GM12892 (cell line): ENCODE measurements at regions not wholly inside any gene's neighbourhood (a gene's known extent, or its start where the extent isn't known, plus 50 kb on each side); places are given as distances from the start of the nearest gene placed in this dataset.
"Not testable (repeated sequence)": the region's sequence is repeated elsewhere in the genome, so short reads cannot be mapped to it uniquely, and the experiment has no call there.

Source experiments
- DNase-seq: peaks from one replicate; pipeline ENCODE4 v3.0.0; 2011; ENCODE audit not compliant: insufficient read length
- FAIRE-seq: peaks from 2 replicates; lab custom pipeline; 2011; peaks lifted over from hg19 to GRCh38; lab: Jason Lieb, UNC
- POLR2A ChIP-seq: IDR thresholded peaks from 2 replicates; pipeline ENCODE4 v1.6.1; 2011; ENCODE audit warnings: low read depth, low read length, control low read depth
- POLR2AphosphoS5 ChIP-seq: IDR thresholded peaks from 2 replicates; pipeline ENCODE4 v1.6.1; 2011; ENCODE audit warnings: low read depth, low read length, control low read depth
- TAF1 ChIP-seq: IDR thresholded peaks from 2 replicates; pipeline ENCODE4 v1.6.1; 2011; ENCODE audit warnings: low read depth, mild to moderate bottlenecking, control low read depth, low read length, borderline replicate concordance

- no peak for DNase-seq
- no peak for FAIRE-seq
- TF ChIP-seq TAF1 = no peak
- no peak for TF ChIP-seq POLR2AphosphoS5
- no peak for TF ChIP-seq POLR2A
Observed at GRCh38 chr7:47188136-47188535, 393.8 kb downstream of the TNS3 start.

GRCh38 chr7:47186316-47186715 is 395.6 kb downstream of the TNS3 start:
- no peak for TF ChIP-seq POLR2A
- no peak for TF ChIP-seq TAF1
- no peak for TF ChIP-seq POLR2AphosphoS5
- no peak for FAIRE-seq
- no peak for DNase-seq

GRCh38 chr7:47185839-47186238 is 396.1 kb downstream of the TNS3 start:
- FAIRE-seq (no peak), DNase-seq (no peak)
- TF ChIP-seq POLR2A = no peak
- no peak for TF ChIP-seq TAF1
- TF ChIP-seq POLR2AphosphoS5 = no peak

GRCh38 chr7:47185170-47185569 is 396.7 kb downstream of the TNS3 start:
- FAIRE-seq = no peak
- DNase-seq = no peak
- TF ChIP-seq POLR2AphosphoS5 = no peak
- TF ChIP-seq TAF1 = no peak
- TF ChIP-seq POLR2A = no peak

GRCh38 chr7:47183862-47184590 is 397.9 kb downstream of the TNS3 start:
- FAIRE-seq = no peak
- no peak for TF ChIP-seq POLR2AphosphoS5
- no peak for TF ChIP-seq TAF1
- no peak for DNase-seq

- TF ChIP-seq POLR2A (no peak), POLR2AphosphoS5 (no peak)
- no peak for FAIRE-seq
- no peak for DNase-seq
Observed at GRCh38 chr7:47181746-47182361, 400.1 kb downstream of the TNS3 start.

GRCh38 chr7:47180516-47180826 is 401.4 kb downstream of the TNS3 start:
- no peak for TF ChIP-seq POLR2AphosphoS5
- FAIRE-seq (no peak), DNase-seq (no peak)

GRCh38 chr7:47179812-47180515 is 401.9 kb downstream of the TNS3 start:
- DNase-seq (no peak), FAIRE-seq (no peak)
- no peak for TF ChIP-seq POLR2AphosphoS5
- no peak for TF ChIP-seq TAF1
- TF ChIP-seq POLR2A = no peak

- FAIRE-seq, DNase-seq: not testable (repeated sequence)
Observed at GRCh38 chr7:47172602-47173539, 409.0 kb downstream of the TNS3 start.

GRCh38 chr7:47170516-47170915 is 411.4 kb downstream of the TNS3 start:
- no peak for DNase-seq
- TF ChIP-seq POLR2AphosphoS5 (no peak), POLR2A (no peak), TAF1 (no peak)

GRCh38 chr7:47154791-47155190 is 427.1 kb downstream of the TNS3 start:
- TF ChIP-seq TAF1 (no peak), POLR2AphosphoS5 (no peak), POLR2A (no peak)
- FAIRE-seq (no peak), DNase-seq (no peak)

More at GRCh38 chr7:47170516-47170915, 411.4 kb downstream of the TNS3 start:
- FAIRE-seq = no peak

- TF ChIP-seq TAF1 (no peak), POLR2A (no peak), POLR2AphosphoS5 (no peak)
- DNase-seq (no peak), FAIRE-seq (no peak)
Observed at GRCh38 chr7:47153576-47153975, 428.3 kb downstream of the TNS3 start.
